Heart right ventricle (tissue), 16 donors: ENCODE measurements at regions not wholly inside any gene's neighbourhood (a gene's known extent, or its start where the extent isn't known, plus 50 kb on each side); places are given as distances from the start of the nearest gene placed in this dataset.

ENCODE experiments used
- ATAC-seq, 8 donors: fragments of 200-7000 bp; cut with Tn5 transposase; one replicate each; pipeline ENCODE4 v1.9.1; 2020; ENCODE audit warnings: mild to moderate bottlenecking in 8 of 8, moderate library complexity in 8 of 8, moderate number of reproducible peaks in 1 of 8
- DNase-seq, 2 donors: peaks; one replicate each; pipeline ENCODE4 v3.0.0-alpha.2; 2020
- H3K27ac ChIP-seq, 10 donors: fragments of 200-600 bp; sonication (generic) in 2 of 10; one replicate each; pipeline versions ENCODE4 v1.5.0 to v1.8.0; 2020 to 2022; ENCODE audit warnings: mild to moderate bottlenecking in 3 of 10
- H3K27me3 ChIP-seq, 7 donors: fragments of 200-600 bp; one replicate each; pipeline ENCODE4 v1.8.0; 2021 to 2022; ENCODE audit warnings: mild to moderate bottlenecking in 2 of 7
- H3K36me3 ChIP-seq, 9 donors: fragments of 200-600 bp; sonication (generic) in 1 of 9; one replicate each; pipeline versions ENCODE4 v1.5.0 to v1.8.0; 2020 to 2022; ENCODE audit warnings: mild to moderate bottlenecking in 2 of 9
- H3K4me1 ChIP-seq, 9 donors: fragments of 200-600 bp; sonication (generic) in 1 of 9; one replicate each; pipeline versions ENCODE4 v1.5.0 to v1.8.0; 2020 to 2022; ENCODE audit warnings: mild to moderate bottlenecking in 4 of 9
- H3K4me3 ChIP-seq, 10 donors: fragments of 200-600 bp; sonication (generic) in 2 of 10; one replicate each; pipeline versions ENCODE4 v1.5.0 to v1.8.0; 2020 to 2022; ENCODE audit warnings: mild to moderate bottlenecking in 7 of 10, moderate library complexity in 2 of 10
- H3K9me3 ChIP-seq, 11 donors: fragments of 200-600 bp in 10 of 11; sonication (generic) in 2 of 11; one replicate each; pipeline versions ENCODE4 v1.5.0 to v1.8.0; 2013 to 2022; ENCODE audit warnings: mild to moderate bottlenecking in 2 of 11, control low read depth in 1 of 11, moderate library complexity in 1 of 11
- CTCF ChIP-seq, 9 donors: fragments of 200-600 bp; sonication (generic) in 2 of 9; IDR thresholded peaks; one replicate each; pipeline versions ENCODE4 v1.5.0 to v1.8.0; 2021 to 2022; ENCODE audit warnings: antibody characterized with exemption in 9 of 9, mild to moderate bottlenecking in 5 of 9, moderate library complexity in 1 of 9
- WGBS, 2 donors: extraction: QIAGEN DNeasy Blood & Tissue Kit; methylation state at CpG; one replicate each; pipeline ENCODE4 v1.1.7; 2013; ENCODE audit warnings: inconsistent platforms in 1 of 2; 5-methylcytosine and 5-hydroxymethylcytosine counted together
- intact Hi-C, 10 donors: fragments of 100-400 bp; cut with DNase I; formaldehyde crosslinking; loops; one replicate each; pipeline versions ENCODE4 v1.11.1 to v1.14.2; 2022
- donor health status: Arrhythmogenic right ventricular cardiomyopathy.
- donor health status: ischemic (EF 13 %, LVEDD 7.1; RV severe dilation, severe dysfunction).
- donor health status: healthy with polysubstance abuse.
- donor health status: DM: no; HTN: yes; CAD: no.
- donor health status: DM: no; HTN: no; CAD: no.
- donor health status: ischemic (EF 25% LVEDD 6.9; RV normal size, moderate dysfunction).
- donor health status: ischemic (EF 25% LVEDD 5.7; RV mildly dilated, moderate dysfunction).
- donor health status: healthy.
- donor health status: DM: yes; HTN: yes; CAD: no.
- donor health status: Ischemic cardiomyopathy.
- donor health status: ischemic (EF 35%, LVEDD 5.7; RV mildly dilated, moderate dysfunction).
- donor health status: nonischemic (EF 11% LVEDD 7.7; RV severe dilation, severe dysfunction).
- donor health status: DM: yes; HTN: yes; CAD: no.
- donor health status: PGD.
- donor health status: ischemic (EF 29% LVEDD 5.4; RV normal size, mild dysfunction).
- donor health status: nonischemic (EF 23%, LVEDD 6.1; RV moderate dilation, normal function).

GRCh38 chr17:79370126-79370525, 240.7 kb downstream of the RBFOX3 start:
- Histone ChIP-seq H3K4me1 (no peaks in the 10 kb centered on the region), H3K27me3 (peaks cover 0 to 88% (median 73%) of the 10 kb centered on the region in 7 donors), H3K36me3 (no peaks in the 10 kb centered on the region), H3K27ac (no peak overlapping the region), H3K4me3 (no peak overlapping the region), H3K9me3 (no peaks in the 10 kb centered on the region)
- ATAC-seq (no peak), DNase-seq (no peak)
- WGBS, 2 donors: 70 to 73% methylated on average over 8 of the region's 8 CpGs
- TF ChIP-seq CTCF (IDR thresholded peaks at IDR 0.05): no peak
- intact Hi-C loops: no loop called here

- 71 to 78% methylated on average over 9 of the region's 9 CpGs for WGBS, 2 donors
- DNase-seq: no peak
- H3K27ac ChIP-seq: no peak overlapping the region
Observed at GRCh38 chr17:79369532-79369931, 241.3 kb downstream of the RBFOX3 start.

GRCh38 chr17:79369001-79369400, 241.8 kb downstream of the RBFOX3 start:
- WGBS, 2 donors: 79 to 83% methylated on average over 14 of the region's 14 CpGs
- TF ChIP-seq CTCF (IDR thresholded peaks at IDR 0.05): no peak
- Histone ChIP-seq H3K4me1 (no peaks in the 10 kb centered on the region), H3K9me3 (no peaks in the 10 kb centered on the region), H3K4me3 (no peak overlapping the region), H3K36me3 (no peaks in the 10 kb centered on the region), H3K27ac (no peak overlapping the region), H3K27me3 (peaks cover 0 to 85% (median 77%) of the 10 kb centered on the region in 7 donors)
- DNase-seq (no peak), ATAC-seq (no peak)
- intact Hi-C loops: no loop called here

More at GRCh38 chr17:79369532-79369931, 241.3 kb downstream of the RBFOX3 start:
- H3K4me1 ChIP-seq: no peaks in the 10 kb centered on the region
- no peaks in the 10 kb centered on the region for H3K36me3 ChIP-seq
- no peak for ATAC-seq
- H3K27me3 ChIP-seq: peaks cover 0 to 85% (median 75%) of the 10 kb centered on the region in 7 donors
- intact Hi-C loops: no loop called here
- no peaks in the 10 kb centered on the region for H3K9me3 ChIP-seq
- TF ChIP-seq CTCF (IDR thresholded peaks at IDR 0.05): no peak
- no peak overlapping the region for H3K4me3 ChIP-seq

GRCh38 chr17:79368521-79368920, 242.3 kb downstream of the RBFOX3 start:
- DNase-seq: no peak

More at GRCh38 chr17:79368521-79368920, 242.3 kb downstream of the RBFOX3 start:
- WGBS, 2 donors: 86 to 87% methylated on average over 9 of the region's 9 CpGs
- no peak for TF ChIP-seq CTCF (IDR thresholded peaks at IDR 0.05)
- no peaks in the 10 kb centered on the region for H3K4me1 ChIP-seq
- intact Hi-C loops: no loop called here
- no peaks in the 10 kb centered on the region for H3K36me3 ChIP-seq
- H3K9me3 ChIP-seq: no peaks in the 10 kb centered on the region
- no peak overlapping the region for H3K27ac ChIP-seq
- peaks cover 0 to 85% (median 72%) of the 10 kb centered on the region in 7 donors for H3K27me3 ChIP-seq
- no peak for ATAC-seq
- no peak overlapping the region for H3K4me3 ChIP-seq
